Stimulated activated CD8-positive, alpha-beta memory T cell treated with anti-CD3 and anti-CD28 coated beads, Interleukin-2, amount 100 ng/mL, for 48 hours (primary cell): ENCODE measurements at regions not wholly inside any gene's neighbourhood (a gene's known extent, or its start where the extent isn't known, plus 50 kb on each side); places are given as distances from the start of the nearest gene placed in this dataset.

ENCODE experiments used
- DNase-seq, 2 donors: peaks; one replicate each; pipeline ENCODE4 v3.0.0-alpha.2; 2020; ENCODE audit warnings: low read depth in 2 of 2

DNA sequence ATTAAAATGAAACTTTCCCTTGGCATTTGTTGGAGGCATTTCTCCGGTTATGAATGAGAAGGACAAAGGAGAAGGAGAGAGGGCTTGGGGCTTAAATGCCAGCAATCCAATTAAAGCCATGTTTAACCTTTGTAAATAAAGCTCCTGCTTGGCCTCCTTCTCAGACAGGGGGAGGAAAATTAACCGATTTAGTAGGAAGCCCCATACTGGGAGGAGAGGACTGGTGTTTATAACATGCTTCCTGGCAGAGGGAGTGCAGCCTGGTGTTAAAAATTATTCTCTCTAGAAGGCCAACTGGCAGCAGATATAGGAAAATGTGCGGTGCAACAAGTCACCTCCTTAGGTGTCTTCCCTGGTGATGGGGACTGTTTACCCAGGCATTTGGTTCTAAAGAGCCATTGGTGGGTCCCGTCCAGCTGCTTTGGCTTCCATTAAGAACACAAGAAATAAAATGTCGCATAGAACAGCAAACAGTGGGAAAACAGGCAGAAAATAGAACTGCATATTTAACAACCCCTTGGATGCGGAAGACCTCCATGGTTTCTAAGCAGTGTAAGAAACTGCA lies 846.5 kb downstream of the TYW1 start:
- DNase-seq, result no peak

DNA sequence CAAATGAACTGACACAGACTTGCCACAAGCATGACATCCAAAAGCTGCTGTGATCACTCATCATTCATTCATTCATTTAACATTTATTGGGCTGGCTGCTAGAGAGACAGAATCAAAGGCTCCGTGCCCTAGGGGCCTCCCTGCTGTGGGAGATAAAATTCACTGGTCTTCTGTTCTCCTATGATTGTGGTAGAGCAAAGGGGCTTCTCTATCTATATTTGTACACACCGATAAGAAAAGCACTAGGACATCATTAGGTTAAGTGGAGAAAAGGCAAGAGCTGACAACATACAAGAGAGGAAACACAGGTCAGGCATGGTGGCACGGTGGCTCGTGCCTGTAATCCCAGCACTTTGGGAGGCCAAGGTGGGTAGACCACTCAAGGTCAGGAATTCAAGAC lies 847.0 kb downstream of the TYW1 start:
- no peak for DNase-seq

DNA sequence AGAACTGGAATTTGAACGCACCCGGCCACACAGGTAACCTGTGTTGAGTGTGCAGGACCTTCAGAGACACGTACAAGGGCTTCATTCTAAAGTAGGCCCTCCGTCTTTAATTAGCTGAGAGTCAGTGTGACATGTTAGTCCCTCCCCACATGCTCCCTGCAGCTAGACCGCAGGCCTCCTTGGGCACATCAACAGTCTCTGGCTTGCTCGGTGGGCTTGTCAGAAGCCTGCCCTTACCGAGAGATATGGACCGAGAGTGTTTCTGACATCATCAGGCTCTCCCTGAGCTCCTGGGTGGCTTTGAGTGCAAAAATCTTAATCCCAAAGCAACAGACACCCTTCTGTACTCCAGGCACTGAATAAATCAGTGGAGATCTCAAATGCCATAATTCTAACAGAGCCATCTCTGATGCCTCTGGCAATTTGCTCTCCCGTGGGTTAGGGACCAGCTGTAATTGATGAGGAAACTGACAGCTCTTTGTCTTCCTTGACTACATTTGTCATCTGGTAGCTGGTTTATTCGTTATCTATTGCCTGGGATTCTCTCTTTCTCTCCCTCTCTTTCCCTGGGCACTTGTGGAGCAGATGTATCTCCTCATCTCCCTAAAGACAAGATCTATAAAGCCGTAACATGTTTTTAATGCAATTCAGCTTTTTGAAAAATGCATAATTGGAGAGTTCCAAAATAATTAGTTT lies 850.6 kb downstream of the TYW1 start:
- no peak for DNase-seq

DNA sequence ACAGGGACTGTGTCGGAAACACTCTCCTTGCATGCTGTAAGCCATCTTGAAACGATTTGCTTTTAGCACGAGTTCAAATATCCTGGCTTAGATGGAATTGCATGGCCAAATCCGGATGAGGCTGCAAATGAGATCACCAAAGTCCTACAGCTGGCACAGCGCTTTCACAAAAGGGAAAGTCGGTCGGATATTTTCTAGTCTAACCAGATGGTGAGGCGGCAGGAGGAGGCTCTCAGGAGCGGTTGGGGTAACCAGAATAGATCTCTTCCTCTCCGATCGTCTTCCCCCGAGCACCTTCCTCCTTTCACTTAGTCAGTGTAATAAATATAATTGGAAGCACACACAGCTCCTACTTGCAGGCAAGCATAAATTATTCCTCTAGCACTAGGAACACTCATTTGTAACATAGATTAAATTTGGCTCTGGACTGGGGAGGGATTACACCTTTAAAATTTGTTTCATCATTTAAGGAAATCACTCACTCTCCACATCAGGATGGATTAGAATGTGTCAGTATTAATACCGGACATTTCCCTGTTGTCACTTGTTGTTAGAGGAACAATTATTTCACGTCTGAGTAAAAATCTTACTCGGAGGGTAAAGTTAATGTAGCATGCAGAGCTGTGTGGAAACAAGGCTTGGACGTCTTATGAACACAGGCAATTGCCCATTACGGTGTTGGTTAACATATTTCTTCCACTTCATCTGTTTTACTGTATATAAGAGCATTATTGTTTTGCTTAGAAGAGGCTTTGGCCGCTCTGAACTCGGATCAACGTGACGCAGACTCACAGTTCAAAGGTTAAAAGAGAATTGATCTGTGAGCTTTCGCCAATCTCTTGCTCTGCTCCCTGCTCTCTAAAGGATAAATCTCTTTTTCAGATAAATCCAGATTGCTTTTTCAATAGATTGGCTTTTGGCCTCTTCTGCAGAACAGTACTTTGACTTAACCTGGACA lies 857.9 kb downstream of the TYW1 start:
- no peak for DNase-seq

DNA sequence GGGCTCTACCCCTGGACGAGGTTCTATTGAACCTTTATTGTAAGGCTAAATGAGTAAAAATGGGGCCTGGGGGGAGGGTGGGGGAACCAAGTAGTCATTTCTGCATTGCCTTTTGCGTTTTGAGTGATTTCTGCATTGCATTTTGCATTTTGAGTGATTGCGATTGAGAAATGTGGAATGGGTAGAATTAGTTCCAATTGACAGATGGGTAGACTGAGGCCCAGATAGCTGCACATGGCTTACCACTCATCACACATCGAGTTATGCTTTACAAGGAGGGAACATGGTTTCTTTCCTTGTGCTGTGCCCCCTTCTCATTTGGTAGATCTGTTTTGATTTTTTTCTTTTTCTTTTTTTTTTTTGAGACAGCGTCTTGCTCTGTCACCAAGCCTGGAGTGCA lies 858.7 kb downstream of the TYW1 start:
- no peak for DNase-seq

DNA sequence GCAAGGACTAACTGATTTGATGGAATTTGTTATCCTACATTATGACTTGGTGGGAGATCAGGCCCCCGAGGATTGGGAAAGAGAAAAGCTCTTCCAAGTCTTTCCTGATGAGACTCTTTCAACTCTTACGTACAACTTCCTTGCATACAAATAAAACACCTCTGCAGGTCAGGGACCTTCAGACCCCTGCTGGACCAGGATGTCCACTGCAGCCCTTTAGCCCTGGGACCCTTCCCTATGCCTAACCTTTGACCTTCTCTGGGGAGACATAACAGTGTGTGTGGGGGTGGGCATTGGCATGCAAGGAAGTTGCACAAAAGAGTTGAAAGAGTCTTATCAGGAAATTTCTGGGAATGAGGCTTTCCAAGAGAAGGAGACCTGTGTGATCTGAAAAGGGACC lies 859.4 kb downstream of the TYW1 start:
- DNase-seq, result no peak

DNA sequence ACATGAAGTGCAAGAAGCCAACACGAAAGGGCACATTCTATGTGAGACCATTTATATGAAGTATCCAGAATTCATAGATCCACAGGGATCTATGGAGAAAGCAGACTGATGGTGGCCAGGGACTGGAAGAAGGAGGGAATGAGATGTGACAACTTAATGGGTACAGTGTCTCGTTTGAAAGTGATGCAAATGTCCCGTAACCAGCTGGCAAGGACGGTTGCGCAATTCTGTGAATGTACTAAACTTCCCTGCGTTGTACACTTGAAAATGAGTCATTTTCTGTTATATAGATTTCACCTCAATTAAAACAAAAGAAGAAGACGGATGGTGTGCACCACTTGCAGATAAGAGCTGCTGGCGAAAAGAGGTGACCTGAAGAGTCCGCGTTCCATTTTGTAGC lies 861.1 kb downstream of the TYW1 start:
- no peak for DNase-seq

DNA sequence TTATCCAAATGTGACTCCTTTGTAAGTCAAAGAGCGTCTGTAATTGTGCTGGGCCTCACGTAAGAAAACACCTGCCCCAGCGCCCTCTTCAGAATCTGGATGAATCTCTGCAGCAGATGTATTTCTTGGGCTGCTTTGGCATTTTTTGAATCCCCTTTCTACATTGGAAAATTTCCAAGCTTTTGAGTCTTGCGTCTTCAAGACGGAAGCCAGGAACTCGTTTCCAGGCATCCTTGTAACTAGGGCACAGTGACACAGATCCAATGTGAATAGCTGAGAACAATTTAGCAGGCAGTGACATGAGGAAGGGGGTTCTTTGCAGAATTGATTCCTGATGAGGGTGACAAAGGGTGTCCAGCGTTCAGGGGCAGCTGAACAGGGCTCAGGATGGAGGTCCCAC lies 862.3 kb downstream of the TYW1 start:
- DNase-seq, result no peak

DNA sequence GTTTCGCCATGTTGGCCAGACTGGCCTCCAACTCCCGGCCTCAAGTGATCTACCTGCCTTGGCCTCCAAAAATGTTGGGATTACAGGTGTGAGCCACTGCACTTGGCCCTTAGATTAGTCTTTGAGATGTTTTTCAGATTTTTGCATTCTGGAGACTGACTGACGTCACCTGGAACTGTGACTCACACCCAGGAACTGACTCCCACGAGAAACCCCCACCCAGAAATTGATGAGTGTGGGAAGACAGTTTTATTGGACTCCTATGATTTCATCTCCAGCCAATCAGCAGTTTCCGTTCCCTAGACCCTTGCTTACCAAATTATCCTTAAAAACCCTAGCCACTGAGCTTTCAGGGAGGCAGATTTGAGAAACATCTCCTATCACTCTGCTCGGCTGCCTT lies 867.3 kb downstream of the TYW1 start:
- no peak for DNase-seq

DNA sequence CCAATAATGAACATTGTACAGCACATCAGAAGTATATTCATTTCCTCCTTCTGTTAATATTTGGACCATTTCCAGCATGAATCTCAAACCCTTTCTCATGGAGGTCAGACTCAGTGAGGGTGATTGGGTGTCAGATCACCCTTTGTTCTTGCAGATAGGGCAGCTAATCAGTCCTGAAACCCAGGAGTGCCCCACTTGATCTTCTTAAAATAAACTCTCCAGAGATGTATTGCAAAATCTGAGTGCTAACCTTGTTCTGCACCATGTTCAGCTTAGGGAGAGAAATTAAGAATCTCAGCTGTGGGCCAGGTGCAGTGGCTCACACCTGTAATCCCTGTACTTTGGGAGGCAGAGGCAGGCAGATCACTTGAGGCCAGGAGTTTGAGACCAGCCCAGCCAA lies 869.4 kb downstream of the TYW1 start:
- no peak for DNase-seq

DNA sequence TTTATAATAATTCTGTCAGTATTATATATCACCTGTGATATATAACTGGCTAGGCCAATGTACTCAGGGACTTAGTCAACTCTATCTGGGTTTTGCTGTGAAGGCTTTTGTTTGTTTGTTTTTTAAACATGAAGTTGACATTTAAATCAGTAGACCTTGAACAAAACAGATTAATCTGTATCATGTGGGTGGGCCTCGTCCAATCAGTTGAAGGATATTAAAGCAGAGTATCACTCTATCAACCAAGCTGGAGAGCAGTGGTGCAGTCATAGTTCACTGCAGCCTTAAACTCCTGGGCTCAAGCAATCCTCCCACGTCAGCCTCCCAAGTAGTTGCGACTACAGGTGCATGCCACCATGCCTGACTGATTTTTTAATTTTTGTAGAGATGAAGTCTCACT lies 870.2 kb downstream of the TYW1 start:
- DNase-seq, result no peak

DNA sequence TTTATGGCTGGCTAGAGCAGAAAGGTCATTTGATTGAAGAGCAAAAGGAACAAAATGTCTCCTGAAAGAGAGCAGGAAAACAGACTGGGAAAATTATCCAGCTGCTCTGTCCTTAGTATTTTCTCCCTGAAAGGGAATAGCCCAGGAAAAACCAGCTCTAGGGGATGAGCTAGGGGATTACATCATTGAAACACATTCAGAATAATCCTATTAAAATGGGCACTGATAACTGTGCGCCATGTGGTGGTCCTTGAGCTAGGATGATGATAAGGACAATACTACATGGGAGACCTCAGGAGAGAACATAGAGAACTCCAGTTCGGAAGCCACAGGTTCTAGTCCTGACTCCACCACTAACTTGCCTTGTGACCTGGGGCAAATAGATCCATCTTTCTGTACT lies 873.8 kb downstream of the TYW1 start:
- DNase-seq, result no peak

DNA sequence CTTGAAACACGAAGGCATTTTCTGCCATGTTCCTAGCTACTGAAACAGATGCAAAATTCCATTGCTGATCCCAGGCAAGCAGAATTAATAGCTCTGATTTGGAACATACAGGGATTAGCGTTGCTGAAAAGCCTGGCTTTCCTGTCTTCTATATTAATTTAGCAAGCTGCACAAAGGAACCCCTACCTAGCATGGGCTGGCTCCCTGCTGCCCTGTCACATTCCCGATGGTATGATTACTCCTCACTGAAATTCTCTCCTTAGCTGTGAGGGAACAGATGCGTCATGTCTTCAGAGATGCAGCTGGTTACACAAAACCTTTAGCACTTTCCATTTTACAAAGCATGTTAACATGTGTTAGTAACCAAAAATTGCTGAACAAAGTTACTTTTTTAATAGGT lies 878.9 kb downstream of the TYW1 start:
- no peak for DNase-seq

DNA sequence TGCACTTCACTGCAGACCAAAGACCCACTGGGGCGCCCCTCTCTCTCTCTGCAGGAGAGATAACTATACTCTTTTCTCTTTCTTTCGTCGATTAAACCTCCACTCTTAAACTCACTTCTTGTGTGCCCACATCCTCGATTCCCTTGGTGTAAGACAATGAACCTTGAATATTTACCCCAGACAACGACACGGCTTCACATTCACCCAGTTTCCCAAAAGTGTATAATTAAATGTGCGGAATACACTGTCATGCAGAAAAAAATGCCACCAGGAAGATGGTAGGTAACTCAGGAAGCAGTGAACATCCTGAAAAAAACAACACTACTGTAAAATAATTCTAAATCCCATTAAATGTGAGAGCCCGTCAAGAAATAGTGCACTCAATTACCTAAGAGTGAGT lies 882.2 kb downstream of the TYW1 start:
- no peak for DNase-seq

DNA sequence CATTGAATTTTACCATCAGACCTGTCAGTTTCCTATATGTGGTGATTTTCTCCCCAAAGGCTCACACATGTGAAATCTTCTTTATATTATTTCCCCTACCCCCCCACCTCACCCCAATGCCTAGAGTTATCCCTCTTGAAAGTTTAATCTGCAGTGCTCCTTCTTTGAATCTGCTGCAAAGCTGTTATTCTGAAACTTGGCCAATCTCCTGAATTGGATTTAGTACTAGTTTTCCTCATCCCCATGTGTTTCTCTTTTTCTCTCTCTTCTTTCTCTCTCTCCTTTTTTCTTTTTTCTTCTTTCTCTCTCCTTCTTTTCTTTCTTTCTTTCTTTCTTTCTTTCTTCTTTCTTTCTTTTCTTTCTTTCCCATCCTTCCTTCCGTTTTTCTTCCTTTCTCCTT lies 886.2 kb downstream of the TYW1 start:
- no peak for DNase-seq

DNA sequence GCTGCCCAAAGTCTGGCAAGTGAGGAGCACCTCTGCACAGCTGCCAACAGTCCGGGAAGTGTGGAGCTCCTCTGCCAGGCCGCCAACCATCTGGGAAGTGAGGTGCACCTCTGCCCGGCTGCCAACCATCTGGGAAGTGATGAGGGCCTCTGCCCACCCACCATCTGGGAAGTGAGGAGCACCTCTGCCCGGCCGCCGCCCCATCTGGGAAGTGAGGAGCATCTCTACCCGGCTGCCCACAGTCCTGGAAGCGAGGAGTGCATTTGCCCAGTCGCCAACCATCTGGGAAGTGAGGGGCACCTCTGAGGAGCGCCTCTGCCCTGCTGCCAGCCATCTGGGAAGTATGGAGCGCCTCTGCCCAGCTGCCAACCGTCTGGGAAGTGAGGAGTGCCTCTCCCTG lies 893.7 kb downstream of the TYW1 start:
- DNase-seq, result no peak

DNA sequence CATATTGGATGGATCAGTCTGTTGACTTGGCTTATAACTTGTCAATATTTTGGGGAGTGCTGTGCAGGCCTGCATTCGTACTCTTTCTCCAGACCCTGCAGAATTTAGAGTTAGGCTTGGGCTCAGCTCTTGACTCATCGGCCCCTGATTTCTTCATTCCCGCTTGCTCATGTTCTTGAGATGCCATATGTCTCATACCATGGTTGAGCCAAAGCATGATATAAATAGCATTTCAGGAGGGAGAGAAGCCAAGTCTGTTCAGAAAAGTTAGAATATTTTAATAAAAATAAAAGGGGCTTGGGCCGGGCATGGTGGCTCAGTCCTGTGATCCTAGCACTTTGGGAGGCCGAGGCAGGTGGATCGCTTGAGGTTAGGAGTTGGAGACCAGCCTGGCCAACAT lies 898.1 kb downstream of the TYW1 start:
- DNase-seq, result no peak

DNA sequence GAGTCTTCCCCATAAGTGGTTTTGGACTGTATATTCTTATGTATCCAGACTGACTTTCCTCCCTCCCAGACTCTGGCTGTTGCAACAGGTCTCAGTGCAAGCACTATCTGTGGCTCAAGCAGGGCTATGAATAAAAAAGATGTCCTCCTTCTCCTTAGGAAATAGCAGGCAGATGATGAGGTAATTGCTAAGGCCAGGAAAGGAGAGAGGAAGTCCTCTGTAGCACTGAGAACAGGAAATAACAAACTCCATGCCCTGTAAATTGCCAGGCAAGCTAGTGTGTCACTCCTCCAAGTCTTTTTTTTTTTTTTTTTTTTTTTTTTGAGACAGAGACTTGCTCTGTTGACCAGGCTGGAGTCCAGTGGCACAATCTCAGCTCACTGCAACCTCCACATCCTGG lies 900.1 kb downstream of the TYW1 start:
- DNase-seq, result no peak

DNA sequence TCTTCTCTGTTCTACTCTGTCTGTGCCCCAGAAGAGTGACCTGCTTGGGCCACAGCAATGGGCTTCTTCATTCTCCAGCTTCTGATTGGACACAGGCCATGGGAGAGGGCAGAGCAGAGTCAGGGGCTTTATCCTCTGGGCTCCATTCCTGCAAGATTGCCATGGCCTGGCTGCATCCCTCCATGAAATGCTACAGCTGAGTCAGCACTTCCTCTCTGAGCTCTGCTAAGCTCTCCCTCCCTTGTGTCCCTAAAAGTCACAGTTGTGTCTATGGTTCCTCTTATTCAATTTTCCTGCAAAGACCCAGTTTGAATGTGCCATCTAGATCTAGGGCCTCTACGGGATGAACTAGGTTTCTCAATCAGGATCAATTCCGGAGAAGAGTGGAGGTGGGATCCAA lies 903.8 kb downstream of the TYW1 start:
- DNase-seq, result no peak

DNA sequence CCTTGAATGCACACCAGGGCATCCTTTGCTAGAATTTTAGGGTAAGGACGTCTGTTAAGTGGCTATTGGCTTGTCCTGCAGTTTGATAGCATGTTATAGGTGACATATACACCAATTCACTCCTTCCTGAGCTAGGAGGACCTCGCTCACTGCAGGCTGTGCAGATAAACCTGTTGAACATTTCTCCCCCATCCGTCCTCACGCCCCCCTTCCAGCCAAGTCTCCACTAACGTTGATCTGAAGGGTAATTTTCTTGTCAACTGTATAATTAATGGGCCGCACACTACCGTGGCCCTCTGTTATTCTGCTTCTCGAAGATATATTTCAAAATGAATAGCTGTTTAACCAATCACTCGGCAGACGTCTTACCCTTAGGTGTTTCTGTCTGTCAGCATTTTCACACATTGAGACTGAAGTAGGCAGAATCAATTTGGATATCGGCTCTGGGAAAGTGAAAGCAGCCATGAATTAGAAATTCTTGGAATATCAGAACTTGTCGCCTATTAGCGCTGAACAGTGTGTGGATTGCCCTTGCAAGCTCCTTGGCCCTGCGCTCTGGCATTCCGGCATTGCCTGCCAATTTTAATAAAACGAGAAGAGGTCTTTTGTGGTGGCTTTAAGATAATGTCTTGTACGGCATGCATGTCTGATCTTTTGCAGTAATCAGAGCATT lies 905.3 kb downstream of the TYW1 start:
- no peak for DNase-seq

DNA sequence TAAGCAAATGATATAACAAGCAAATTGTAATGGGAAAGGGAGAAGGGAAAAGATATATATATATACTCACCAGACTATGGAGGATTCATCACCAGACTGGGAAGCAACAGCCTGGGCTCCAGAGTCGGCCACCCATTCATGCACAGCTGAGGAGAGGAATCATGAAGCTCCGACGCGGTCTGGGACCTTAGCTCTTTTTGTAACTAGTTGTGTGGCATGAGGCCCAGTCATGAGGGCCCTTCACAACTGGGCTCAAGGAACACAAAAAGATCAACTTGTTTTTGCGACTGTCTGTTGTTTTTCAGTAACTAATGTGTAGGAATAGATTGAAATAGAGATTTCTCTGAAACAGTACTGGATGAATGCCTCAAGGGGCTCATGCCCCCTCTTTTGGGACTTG lies 911.2 kb downstream of the TYW1 start:
- no peak for DNase-seq

DNA sequence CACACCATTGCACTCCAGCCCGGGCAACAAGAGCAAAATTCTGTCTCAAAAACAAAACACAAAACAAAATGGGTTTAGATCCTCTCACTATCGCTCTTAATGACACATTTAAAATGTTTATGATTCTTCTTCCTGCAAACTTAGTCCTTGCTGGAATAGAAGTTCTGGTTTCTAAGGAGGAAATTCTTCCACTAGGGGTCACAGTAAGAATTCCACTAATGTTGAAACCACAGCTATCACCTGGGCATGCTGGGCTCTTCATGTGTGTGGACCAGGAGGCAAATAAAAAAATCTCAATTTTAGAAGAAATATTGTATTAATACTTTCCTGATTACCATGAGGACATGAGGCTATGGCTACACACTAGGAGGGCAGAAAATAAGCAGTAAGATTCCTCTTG lies 915.8 kb downstream of the TYW1 start:
- no peak for DNase-seq

DNA sequence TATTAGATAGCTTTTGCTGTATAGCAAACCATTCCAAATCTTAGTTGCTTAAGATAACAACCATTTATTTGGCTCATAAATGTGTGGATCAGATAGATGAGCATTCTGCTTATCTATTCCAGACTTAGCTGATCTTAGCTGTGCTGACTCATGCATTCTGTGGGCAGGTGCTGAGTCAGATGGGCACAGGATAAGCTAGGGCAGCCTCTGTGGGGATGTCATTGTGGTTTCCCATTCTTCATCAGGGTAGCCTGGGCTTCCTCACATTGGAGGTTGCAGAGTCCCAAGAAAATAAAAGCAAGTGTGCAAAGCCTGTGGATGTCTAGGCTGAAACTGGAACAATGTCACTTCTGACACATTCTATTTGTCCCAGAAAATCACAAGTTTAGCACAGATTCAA lies 917.0 kb downstream of the TYW1 start:
- DNase-seq, result no peak
